HepG2 (cell line): ENCODE measurements at regions not wholly inside any gene's neighbourhood (a gene's known extent, or its start where the extent isn't known, plus 50 kb on each side); places are given as distances from the start of the nearest gene placed in this dataset.

ENCODE experiments used
- ATAC-seq: fragments of 200-7000 bp; cut with Tn5 transposase; 3 replicates; pipeline ENCODE4 v1.9.1; 2020; ENCODE audit warnings: mild to moderate bottlenecking, moderate library complexity
- BruUV-seq: library from RNA; stranded (reverse); fragments of 400-500 nt; replicated peaks from 2 replicates; lab custom pipeline; 2021; lab: Mats Ljungman, UMichigan
- CTCF ChIA-PET: fragments of 300-600 bp; formaldehyde crosslinking; extraction: SDS; loops from one replicate; lab custom pipeline; 2021; ENCODE audit warnings: low total read pairs, inconsistent platforms, low intra/inter-chr PET ratio; lab: Yijun Ruan, JAX
- POLR2A ChIA-PET: fragments of 350-600 bp; sonication (Branson Sonifier 250); formaldehyde crosslinking; loops from one replicate; lab custom pipeline; 2020; ENCODE audit warnings: antibody characterized with exemption, inconsistent platforms; lab: Yijun Ruan, JAX
- DNase-seq: peaks from one replicate; pipeline ENCODE4 v3.0.0-alpha.2; 2015; ENCODE audit warnings: low spot score
- FAIRE-seq: peaks from 3 replicates; lab custom pipeline; 2011; peaks lifted over from hg19 to GRCh38; lab: Jason Lieb, UNC
- H2AFZ ChIP-seq: one replicate; pipeline ENCODE4 v1.6.1; 2011; ENCODE audit warnings: low read length, inconsistent platforms
- H3K27ac ChIP-seq: fragments of 300-600 bp; 3 replicates; pipeline ENCODE4 v1.8.0; 2011; ENCODE audit warnings: mixed run types, mild to moderate bottlenecking, mixed read lengths, low read length, inconsistent platforms; ENCODE audit not compliant: insufficient read depth; ENCODE audit errors: extremely low read length
- H3K27me3 ChIP-seq, 2 experiments: fragments of 200-600 bp in 1 of 2; 2 replicates in 1 of 2; 3 replicates in 1 of 2; pipeline versions ENCODE4 v1.6.0 to v1.8.0; 2011; ENCODE audit warnings: low read length in 2 of 2, mild to moderate bottlenecking in 2 of 2, moderate library complexity in 2 of 2, inconsistent platforms in 1 of 2; ENCODE audit not compliant: insufficient read depth in 2 of 2, control insufficient read depth in 1 of 2
- H3K36me3 ChIP-seq, 2 experiments: fragments of 200-600 bp in 1 of 2; replicated peaks in 1 of 2; 2 replicates in 1 of 2; 3 replicates in 1 of 2; pipeline versions ENCODE4 v1.5.1 to v1.8.0; 2011; ENCODE audit warnings: low read length in 2 of 2, inconsistent platforms in 1 of 2; ENCODE audit not compliant: insufficient read depth in 2 of 2, control insufficient read depth in 1 of 2
- H3K4me1 ChIP-seq: 2 replicates; pipeline ENCODE4 v1.5.1; 2012; ENCODE audit warnings: low read length, inconsistent platforms; ENCODE audit not compliant: insufficient read depth
- H3K4me2 ChIP-seq: 2 replicates; pipeline ENCODE4 v1.6.0; 2011; ENCODE audit warnings: low read depth, low read length, inconsistent platforms
- H3K4me3 ChIP-seq, 3 experiments: fragments of 200-600 bp in 1 of 3; sonication (generic), shearing (Covaris generic) in 1 of 3; replicated peaks in 1 of 3; 2 replicates each; pipeline ENCODE4 v1.5.1; 2011 to 2016; ENCODE audit warnings: low read length in 3 of 3, inconsistent platforms in 2 of 3, low read depth in 2 of 3, mild to moderate bottlenecking in 2 of 3, control low read depth in 1 of 3, mixed read lengths in 1 of 3; ENCODE audit not compliant: insufficient read depth in 1 of 3
- H3K79me2 ChIP-seq: one replicate; pipeline ENCODE4 v1.6.1; 2011; ENCODE audit warnings: low read length, inconsistent platforms; ENCODE audit not compliant: insufficient read depth
- H3K9ac ChIP-seq: 2 replicates; pipeline ENCODE4 v1.6.0; 2011; ENCODE audit warnings: mild to moderate bottlenecking, low read depth, low read length, inconsistent platforms; ENCODE audit not compliant: insufficient read depth
- H3K9me3 ChIP-seq: 2 replicates; pipeline ENCODE4 v1.5.1; 2012; ENCODE audit warnings: mild to moderate bottlenecking, low read length
- H4K20me1 ChIP-seq: 2 replicates; pipeline ENCODE4 v1.6.0; 2011; ENCODE audit warnings: inconsistent platforms, mild to moderate bottlenecking, low read length, moderate library complexity; ENCODE audit not compliant: insufficient read depth
- CBFB ChIP-seq: sonication (generic); formaldehyde crosslinking; IDR thresholded peaks from 2 replicates; pipeline ENCODE4 v1.4.0; 2020; ENCODE audit warnings: missing genetic modification reagents
- CEBPB ChIP-seq: IDR thresholded peaks from 2 replicates; pipeline ENCODE4 v1.6.1; 2011; ENCODE audit warnings: low read depth, low read length, improper control_type of control experiment, borderline replicate concordance
- NFKB2 ChIP-seq: sonication (generic); formaldehyde crosslinking; IDR thresholded peaks from 2 replicates; pipeline ENCODE4 v1.4.0; 2020; ENCODE audit warnings: missing genetic modification reagents, borderline replicate concordance
- NR3C1 ChIP-seq: sonication (generic); formaldehyde crosslinking; IDR thresholded peaks from 2 replicates; pipeline ENCODE4 v1.4.0; 2020; ENCODE audit warnings: missing genetic modification reagents
- RAD21 ChIP-seq: fragments of 450-650 bp; formaldehyde crosslinking; IDR thresholded peaks from 2 replicates; pipeline ENCODE4 v1.5.0; 2020; ENCODE audit warnings: mild to moderate bottlenecking
- RARA ChIP-seq: IDR thresholded peaks from 2 replicates; pipeline ENCODE4 v1.6.1; 2016; ENCODE audit warnings: missing genetic modification reagents, missing compliant biosample characterization
- SMC3 ChIP-seq: IDR thresholded peaks from 2 replicates; pipeline ENCODE4 v1.6.1; 2011; ENCODE audit warnings: low read length, improper control_type of control experiment
- STAG1 ChIP-seq: sonication (generic); formaldehyde crosslinking; IDR thresholded peaks from 2 replicates; pipeline ENCODE4 v1.4.0; 2020; ENCODE audit warnings: missing genetic modification reagents
- ZHX1 ChIP-seq: sonication (generic); formaldehyde crosslinking; IDR thresholded peaks from 2 replicates; pipeline ENCODE4 v1.8.1; 2022; ENCODE audit warnings: low read depth, mild to moderate bottlenecking, missing genetic modification reagents
- WGBS: methylation state at CpG from one replicate; pipeline ENCODE4 v1.1.6; 2017; ENCODE audit warnings: low lambda C conversion rate; 5-methylcytosine and 5-hydroxymethylcytosine counted together
- in situ Hi-C: cut with HindIII; loops from 2 replicates; pipeline ENCODE4 v1.10.0; 2017; ENCODE audit warnings: low pct_unique_long_range_greater_than_20kb; ENCODE audit not compliant: extremely low pct_ligation_motif_present
- intact Hi-C: fragments of 100-400 bp; cut with micrococcal nuclease; formaldehyde crosslinking; loops from one replicate; pipeline ENCODE4 v1.10.0; 2022; ENCODE audit not compliant: unreplicated experiment
- TF ChIP-seq, protein P1 (sequence below): sonication (generic); formaldehyde crosslinking; IDR thresholded peaks from 2 replicates; pipeline ENCODE4 v1.5.0; 2020; ENCODE audit warnings: mild to moderate bottlenecking, missing genetic modification reagents, moderate library complexity

GRCh38 chr3:66938338-66938963, 59.7 kb upstream of the KBTBD8 start:
- Histone ChIP-seq H3K27me3 (no peaks in the 10 kb centered on the region; a peak in 1 of 5 replicates), H4K20me1 (no peaks in the 10 kb centered on the region), H3K4me3 (no peak overlapping the region), H3K27ac (no peak overlapping the region), H3K79me2 (no peaks in the 10 kb centered on the region), H3K36me3 (no peaks in the 10 kb centered on the region), H3K4me2 (no peak overlapping the region), H3K4me1 (no peaks in the 10 kb centered on the region), H3K9me3 (no peaks in the 10 kb centered on the region)
- peak; percentile 66 for FAIRE-seq
- no TSS peak for BruUV-seq
- CTCF ChIA-PET = interaction anchor here (1.3 kb wide), 1 partner anchor 1955 kb away, joined by 3 read pairs; no protein-coding TSS in a partner anchor
- intact Hi-C loops (loop anchor here (1.0 kb wide), 1 partner anchor 99 kb away; no protein-coding TSS in a partner anchor), in situ Hi-C loops (no loop called here)
- peak; percentile 43 for DNase-seq
- peak; percentile 88 for ATAC-seq
- WGBS = 26% methylated on average over 4 of the region's 5 CpGs
- POLR2A ChIA-PET = no interaction called here
- TF ChIP-seq RARA (CRISPR knock-in tag) (no peak), SMC3 (peak; percentile 73), RAD21 (CRISPR knock-in tag) (peak; percentile 44; the same call in 1 of the 2 replicates), NR3C1 (no peak), STAG1 (CRISPR knock-in tag) (peak; percentile 70)
- TF ChIP-seq, protein P1, sequence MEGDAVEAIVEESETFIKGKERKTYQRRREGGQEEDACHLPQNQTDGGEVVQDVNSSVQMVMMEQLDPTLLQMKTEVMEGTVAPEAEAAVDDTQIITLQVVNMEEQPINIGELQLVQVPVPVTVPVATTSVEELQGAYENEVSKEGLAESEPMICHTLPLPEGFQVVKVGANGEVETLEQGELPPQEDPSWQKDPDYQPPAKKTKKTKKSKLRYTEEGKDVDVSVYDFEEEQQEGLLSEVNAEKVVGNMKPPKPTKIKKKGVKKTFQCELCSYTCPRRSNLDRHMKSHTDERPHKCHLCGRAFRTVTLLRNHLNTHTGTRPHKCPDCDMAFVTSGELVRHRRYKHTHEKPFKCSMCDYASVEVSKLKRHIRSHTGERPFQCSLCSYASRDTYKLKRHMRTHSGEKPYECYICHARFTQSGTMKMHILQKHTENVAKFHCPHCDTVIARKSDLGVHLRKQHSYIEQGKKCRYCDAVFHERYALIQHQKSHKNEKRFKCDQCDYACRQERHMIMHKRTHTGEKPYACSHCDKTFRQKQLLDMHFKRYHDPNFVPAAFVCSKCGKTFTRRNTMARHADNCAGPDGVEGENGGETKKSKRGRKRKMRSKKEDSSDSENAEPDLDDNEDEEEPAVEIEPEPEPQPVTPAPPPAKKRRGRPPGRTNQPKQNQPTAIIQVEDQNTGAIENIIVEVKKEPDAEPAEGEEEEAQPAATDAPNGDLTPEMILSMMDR (CRISPR knock-in tag) = peak; percentile 79
- TF ChIP-seq, all 625 proteins: peak for 4
- no peak overlapping the region for H2AFZ ChIP-seq
- no peak overlapping the region for H3K9ac ChIP-seq

GRCh38 chr3:66948041-66948440, 50.1 kb upstream of the KBTBD8 start:
- Histone ChIP-seq H3K9ac (no peak overlapping the region), H3K4me1 (0 out of 2 replicates have a peak, but pooled peaks cover 7% of the 10 kb centered on the region), H4K20me1 (no peaks in the 10 kb centered on the region), H3K79me2 (no peaks in the 10 kb centered on the region), H3K9me3 (no peaks in the 10 kb centered on the region), H3K4me3 (no peak overlapping the region), H3K4me2 (no peak overlapping the region), H3K27ac (no peak overlapping the region), H2AFZ (no peak overlapping the region), H3K36me3 (no peaks in the 10 kb centered on the region), H3K27me3 (no peaks in the 10 kb centered on the region; a peak in 1 of 5 replicates)
- WGBS = 43% methylated on average over 2 of the region's 2 CpGs
- no peak for FAIRE-seq
- in situ Hi-C loops (no loop called here), intact Hi-C loops (no loop called here)
- CTCF ChIA-PET = no interaction called here
- ATAC-seq = no peak
- DNase-seq = no peak
- no TSS peak for BruUV-seq
- POLR2A ChIA-PET = no interaction called here
- TF ChIP-seq CEBPB (0 out of 2 replicates have a peak, but pooled peaks have one; percentile 24), NFKB2 (CRISPR knock-in tag) (no peak), CBFB (no peak), ZHX1 (CRISPR knock-in tag) (no peak)
